Natural killer cell (primary cell): ENCODE measurements at regions not wholly inside any gene's neighbourhood (a gene's known extent, or its start where the extent isn't known, plus 50 kb on each side); places are given as distances from the start of the nearest gene placed in this dataset.

Source experiments
- ATAC-seq, 3 donors: fragments of 150-1000 bp in 2 of 3; fragments of 200-7000 bp in 1 of 3; cut with Tn5 transposase; 1 replicate in 1 of 3; 2 replicates in 2 of 3; pipeline ENCODE4 v1.10.0; 2021; ENCODE audit warnings: mild to moderate bottlenecking in 2 of 3, moderate library complexity in 2 of 3
- DNase-seq, 2 donors: peaks; one replicate each; pipeline versions ENCODE4 v3.0.0 to v3.0.0-alpha.2; 2013 to 2021; ENCODE audit warnings: mixed read lengths in 1 of 2
- H3K27ac ChIP-seq: one replicate; pipeline ENCODE4 v1.5.1; 2013; ENCODE audit warnings: mild to moderate bottlenecking, low read length
- H3K27me3 ChIP-seq: one replicate; pipeline ENCODE4 v1.6.1; 2013; ENCODE audit warnings: low read length; ENCODE audit not compliant: control insufficient read depth, insufficient read depth
- H3K36me3 ChIP-seq: one replicate; pipeline ENCODE4 v1.6.1; 2013; ENCODE audit warnings: low read length; ENCODE audit not compliant: control insufficient read depth, insufficient read depth
- H3K4me1 ChIP-seq: one replicate; pipeline ENCODE4 v1.6.1; 2013; ENCODE audit warnings: low read length; ENCODE audit not compliant: control insufficient read depth, insufficient read depth
- H3K4me3 ChIP-seq: one replicate; pipeline ENCODE4 v1.5.1; 2013; ENCODE audit warnings: low read length
- H3K9me3 ChIP-seq: one replicate; pipeline ENCODE4 v1.6.1; 2013; ENCODE audit warnings: low read length; ENCODE audit not compliant: control insufficient read depth, insufficient read depth
- H3K27ac Mint-ChIP-seq, 2 donors: one replicate each; pipeline ENCODE4 v1.8.0; 2022; ENCODE audit warnings: mild to moderate bottlenecking in 2 of 2, mixed read lengths in 2 of 2, moderate library complexity in 1 of 2
- H3K27me3 Mint-ChIP-seq, 2 donors: one replicate each; pipeline ENCODE4 v1.8.0; 2022; ENCODE audit warnings: low read depth in 2 of 2, mixed read lengths in 2 of 2
- H3K36me3 Mint-ChIP-seq: one replicate; pipeline ENCODE4 v1.8.0; 2022; ENCODE audit warnings: mixed read lengths
- H3K4me1 Mint-ChIP-seq, 2 donors: one replicate each; pipeline ENCODE4 v1.8.0; 2022; ENCODE audit warnings: mixed read lengths in 2 of 2
- H3K4me3 Mint-ChIP-seq: one replicate; pipeline ENCODE4 v1.8.0; 2022; ENCODE audit warnings: mild to moderate bottlenecking, moderate library complexity, mixed read lengths
- H3K9me3 Mint-ChIP-seq, 2 donors: one replicate each; pipeline ENCODE4 v1.8.0; 2022; ENCODE audit warnings: mixed read lengths in 2 of 2
- CTCF ChIP-seq: fragments of 200-600 bp; IDR thresholded peaks from one replicate; pipeline ENCODE4 v1.8.0; 2022; ENCODE audit warnings: antibody characterized with exemption
- WGBS: methylation state at CpG from one replicate; pipeline ENCODE4 v1.1.7; 2013; ENCODE audit warnings: missing lambda C conversion rate; ENCODE audit not compliant: insufficient coverage; 5-methylcytosine and 5-hydroxymethylcytosine counted together
- intact Hi-C: fragments of 100-400 bp; cut with micrococcal nuclease; formaldehyde crosslinking; loops from one replicate; pipeline ENCODE4 v1.14.2; 2022

GRCh38 chr13:104320446-104320845, 1254.2 kb upstream of the SLC10A2 start:
- intact Hi-C loops, result no loop called here
- Mint-ChIP-seq H3K27me3 (no peaks in the 10 kb centered on the region), H3K36me3 (no peaks in the 10 kb centered on the region), H3K27ac (no peak overlapping the region), H3K4me3 (no peak overlapping the region), H3K9me3 (peaks cover 3 to 4% of the 10 kb centered on the region in 2 donors), H3K4me1 (no peaks in the 10 kb centered on the region)
- WGBS, result 100% methylated on average over 1 of the region's 3 CpGs
- Histone ChIP-seq H3K4me3 (no peak overlapping the region), H3K4me1 (no peaks in the 10 kb centered on the region), H3K36me3 (no peaks in the 10 kb centered on the region), H3K27me3 (no peaks in the 10 kb centered on the region), H3K9me3 (no peaks in the 10 kb centered on the region), H3K27ac (no peak overlapping the region)
- DNase-seq, result no peak
- no peak for ATAC-seq
- no peak for TF ChIP-seq CTCF

- H3K4me1 Mint-ChIP-seq, result no peaks in the 10 kb centered on the region
- no peaks in the 10 kb centered on the region for H3K9me3 ChIP-seq
- intact Hi-C loops, result no loop called here
- ATAC-seq, result no peak
- peaks cover 3 to 4% of the 10 kb centered on the region in 2 donors for H3K9me3 Mint-ChIP-seq
- H3K4me1 ChIP-seq, result no peaks in the 10 kb centered on the region
- H3K36me3 Mint-ChIP-seq, result no peaks in the 10 kb centered on the region
- DNase-seq, result no peak
- no peaks in the 10 kb centered on the region for H3K27me3 Mint-ChIP-seq
- no peak overlapping the region for H3K4me3 ChIP-seq
- H3K4me3 Mint-ChIP-seq, result no peak overlapping the region
- 60% methylated on average over 1 of the region's 1 CpG for WGBS
- H3K36me3 ChIP-seq, result no peaks in the 10 kb centered on the region
- no peak overlapping the region for H3K27ac ChIP-seq
- H3K27me3 ChIP-seq, result no peaks in the 10 kb centered on the region
- no peak for TF ChIP-seq CTCF
- no peak overlapping the region for H3K27ac Mint-ChIP-seq
These were observed 1251.9 kb upstream of the SLC10A2 start for GRCh38 chr13:104318121-104318520.

- Mint-ChIP-seq H3K27ac (no peak overlapping the region), H3K36me3 (no peaks in the 10 kb centered on the region), H3K27me3 (no peaks in the 10 kb centered on the region), H3K4me3 (no peak overlapping the region), H3K9me3 (peaks cover 2 to 3% of the 10 kb centered on the region in 2 donors), H3K4me1 (no peaks in the 10 kb centered on the region)
- DNase-seq (no peak), ATAC-seq (no peak)
- no peak for TF ChIP-seq CTCF
- Histone ChIP-seq H3K27ac (no peak overlapping the region), H3K27me3 (no peaks in the 10 kb centered on the region), H3K9me3 (no peaks in the 10 kb centered on the region), H3K4me1 (no peaks in the 10 kb centered on the region), H3K4me3 (no peak overlapping the region), H3K36me3 (no peaks in the 10 kb centered on the region)
- 92% methylated on average over 2 of the region's 3 CpGs for WGBS
- intact Hi-C loops, result no loop called here
These were observed 1249.4 kb upstream of the SLC10A2 start for GRCh38 chr13:104315606-104316005.

GRCh38 chr13:104314926-104315535, 1248.8 kb upstream of the SLC10A2 start:
- Histone ChIP-seq H3K36me3 (no peaks in the 10 kb centered on the region), H3K9me3 (no peaks in the 10 kb centered on the region), H3K4me3 (no peak overlapping the region), H3K27me3 (no peaks in the 10 kb centered on the region), H3K27ac (no peak overlapping the region), H3K4me1 (no peaks in the 10 kb centered on the region)
- WGBS, result 85% methylated on average over 3 of the region's 3 CpGs
- H3K36me3 Mint-ChIP-seq, result no peaks in the 10 kb centered on the region
- TF ChIP-seq CTCF, result no peak
- H3K4me1 Mint-ChIP-seq, result no peaks in the 10 kb centered on the region
- H3K4me3 Mint-ChIP-seq, result no peak overlapping the region
- no peak for ATAC-seq
- intact Hi-C loops, result no loop called here
- peaks cover 2 to 3% of the 10 kb centered on the region in 2 donors for H3K9me3 Mint-ChIP-seq
- no peaks in the 10 kb centered on the region for H3K27me3 Mint-ChIP-seq
- H3K27ac Mint-ChIP-seq, result no peak overlapping the region
- DNase-seq, result no peak
